Activated B cell treated with CpG ODN at 0.5 μM for 24 hours (primary cell): ENCODE measurements at regions not wholly inside any gene's neighbourhood (a gene's known extent, or its start where the extent isn't known, plus 50 kb on each side); places are given as distances from the start of the nearest gene placed in this dataset.

Source experiments
- ATAC-seq: fragments of 200-7000 bp; cut with Tn5 transposase; one replicate; pipeline ENCODE4 v1.10.0; 2021; ENCODE audit warnings: low read depth, mild to moderate bottlenecking, moderate library complexity
- CTCF ChIA-PET: fragments of 350-600 bp; sonication (Branson Sonifier 250); formaldehyde crosslinking; loops from one replicate; lab custom pipeline; 2021; ENCODE audit warnings: antibody characterized with exemption; lab: Charles Lee
- POLR2A ChIA-PET: fragments of 350-600 bp; sonication (Branson Sonifier 250); formaldehyde crosslinking; loops from one replicate; lab custom pipeline; 2021; ENCODE audit warnings: antibody characterized with exemption; lab: Charles Lee
- DNase-seq: peaks from one replicate; pipeline ENCODE4 v3.0.0; 2022
- H3K27ac Mint-ChIP-seq: one replicate; pipeline ENCODE4 v1.8.0; 2020; ENCODE audit warnings: mixed read lengths
- H3K27me3 Mint-ChIP-seq: one replicate; pipeline ENCODE4 v1.8.0; 2021; ENCODE audit warnings: mixed read lengths
- H3K36me3 Mint-ChIP-seq: one replicate; pipeline ENCODE4 v1.8.0; 2021; ENCODE audit warnings: low read depth, mixed read lengths
- H3K4me1 Mint-ChIP-seq: one replicate; pipeline ENCODE4 v1.8.0; 2021; ENCODE audit warnings: mixed read lengths
- H3K4me3 Mint-ChIP-seq: one replicate; pipeline ENCODE4 v1.8.0; 2020; ENCODE audit warnings: mild to moderate bottlenecking, mixed read lengths
- H3K9me3 Mint-ChIP-seq: one replicate; pipeline ENCODE4 v1.8.0; 2020; ENCODE audit warnings: mixed read lengths
- intact Hi-C: fragments of 100-400 bp; cut with micrococcal nuclease; formaldehyde crosslinking; loops from one replicate; pipeline ENCODE4 v1.15.1; 2024
- TF ChIP-seq, protein P1 (sequence below): fragments of 200-600 bp; IDR thresholded peaks from one replicate; pipeline ENCODE4 v1.8.0; 2022; ENCODE audit warnings: antibody characterized with exemption, mild to moderate bottlenecking

DNA sequence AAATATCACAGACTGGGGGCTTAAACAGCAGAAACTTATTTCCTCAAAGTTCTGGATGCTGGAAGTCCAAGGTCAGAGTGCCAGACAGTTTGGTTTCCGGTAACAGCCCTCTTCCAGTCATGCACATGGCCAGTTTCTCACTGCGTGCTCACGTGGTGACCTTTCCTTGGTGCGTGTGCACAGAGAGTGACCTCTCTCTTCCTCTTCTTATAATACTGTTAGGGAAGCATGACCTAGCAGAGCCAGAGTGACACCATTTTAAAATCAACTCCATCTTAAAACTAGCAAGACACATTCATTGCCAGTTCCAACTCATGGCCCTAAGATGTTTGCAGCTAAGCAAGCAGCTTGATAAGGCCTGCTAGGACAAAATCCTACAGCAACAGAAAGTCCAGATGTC, 221.5 kb upstream of the DAAM1 start:
- TF ChIP-seq, protein P1, sequence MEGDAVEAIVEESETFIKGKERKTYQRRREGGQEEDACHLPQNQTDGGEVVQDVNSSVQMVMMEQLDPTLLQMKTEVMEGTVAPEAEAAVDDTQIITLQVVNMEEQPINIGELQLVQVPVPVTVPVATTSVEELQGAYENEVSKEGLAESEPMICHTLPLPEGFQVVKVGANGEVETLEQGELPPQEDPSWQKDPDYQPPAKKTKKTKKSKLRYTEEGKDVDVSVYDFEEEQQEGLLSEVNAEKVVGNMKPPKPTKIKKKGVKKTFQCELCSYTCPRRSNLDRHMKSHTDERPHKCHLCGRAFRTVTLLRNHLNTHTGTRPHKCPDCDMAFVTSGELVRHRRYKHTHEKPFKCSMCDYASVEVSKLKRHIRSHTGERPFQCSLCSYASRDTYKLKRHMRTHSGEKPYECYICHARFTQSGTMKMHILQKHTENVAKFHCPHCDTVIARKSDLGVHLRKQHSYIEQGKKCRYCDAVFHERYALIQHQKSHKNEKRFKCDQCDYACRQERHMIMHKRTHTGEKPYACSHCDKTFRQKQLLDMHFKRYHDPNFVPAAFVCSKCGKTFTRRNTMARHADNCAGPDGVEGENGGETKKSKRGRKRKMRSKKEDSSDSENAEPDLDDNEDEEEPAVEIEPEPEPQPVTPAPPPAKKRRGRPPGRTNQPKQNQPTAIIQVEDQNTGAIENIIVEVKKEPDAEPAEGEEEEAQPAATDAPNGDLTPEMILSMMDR = no peak
- no peak overlapping the region for H3K4me3 Mint-ChIP-seq
- H3K9me3 Mint-ChIP-seq = no peaks in the 10 kb centered on the region
- no peaks in the 10 kb centered on the region for H3K4me1 Mint-ChIP-seq
- ChIA-PET CTCF (no interaction called here), POLR2A (no interaction called here)
- no peak for ATAC-seq
- no peak overlapping the region for H3K27ac Mint-ChIP-seq
- intact Hi-C loops = no loop called here
- no peak for DNase-seq
- no peaks in the 10 kb centered on the region for H3K27me3 Mint-ChIP-seq
- H3K36me3 Mint-ChIP-seq = no peaks in the 10 kb centered on the region

DNA sequence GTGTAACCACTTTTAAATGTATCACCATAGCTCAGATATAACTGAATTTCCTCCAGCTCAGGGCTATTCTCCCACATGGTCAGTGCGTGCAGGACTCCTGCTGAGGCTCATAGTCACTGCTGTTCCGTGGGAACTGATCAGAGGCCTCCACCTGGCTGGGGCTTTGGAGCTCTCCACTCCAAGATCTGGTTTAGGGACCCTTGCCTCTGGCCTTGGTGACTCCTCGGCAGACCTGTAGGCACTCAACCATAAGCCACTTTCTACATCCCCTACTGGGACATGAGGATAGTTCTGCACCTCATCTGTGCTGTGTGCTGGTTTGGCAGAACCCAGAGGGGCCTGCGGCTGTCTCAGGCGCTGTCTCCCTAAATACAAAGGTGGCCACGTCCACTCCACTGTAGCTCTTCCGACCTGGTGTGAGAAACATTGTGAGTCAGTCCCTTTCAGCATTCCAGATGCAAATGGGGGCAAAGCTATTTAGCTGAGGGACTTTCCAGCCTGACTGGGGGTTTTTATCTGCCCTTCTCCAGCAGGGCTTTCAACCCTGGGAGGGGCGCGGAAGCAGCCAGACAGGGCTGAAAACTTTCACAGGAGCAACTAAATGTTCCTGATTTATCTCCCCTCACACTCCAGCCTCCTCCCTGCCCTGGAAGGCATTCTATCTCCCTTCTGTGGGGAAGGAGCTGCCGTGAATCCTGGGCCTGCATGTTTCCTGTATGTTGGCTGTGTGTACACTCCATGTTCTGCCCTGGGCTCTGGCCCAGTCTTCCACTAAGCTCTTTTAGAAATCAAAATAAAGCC, 218.3 kb upstream of the DAAM1 start:
- ChIA-PET CTCF (no interaction called here), POLR2A (no interaction called here)
- TF ChIP-seq, protein P1 = no peak
- DNase-seq (no peak), ATAC-seq (no peak)
- intact Hi-C loops = no loop called here
- Mint-ChIP-seq H3K9me3 (no peaks in the 10 kb centered on the region), H3K27me3 (no peaks in the 10 kb centered on the region), H3K27ac (no peak overlapping the region), H3K4me3 (no peak overlapping the region), H3K36me3 (no peaks in the 10 kb centered on the region), H3K4me1 (no peaks in the 10 kb centered on the region)

DNA sequence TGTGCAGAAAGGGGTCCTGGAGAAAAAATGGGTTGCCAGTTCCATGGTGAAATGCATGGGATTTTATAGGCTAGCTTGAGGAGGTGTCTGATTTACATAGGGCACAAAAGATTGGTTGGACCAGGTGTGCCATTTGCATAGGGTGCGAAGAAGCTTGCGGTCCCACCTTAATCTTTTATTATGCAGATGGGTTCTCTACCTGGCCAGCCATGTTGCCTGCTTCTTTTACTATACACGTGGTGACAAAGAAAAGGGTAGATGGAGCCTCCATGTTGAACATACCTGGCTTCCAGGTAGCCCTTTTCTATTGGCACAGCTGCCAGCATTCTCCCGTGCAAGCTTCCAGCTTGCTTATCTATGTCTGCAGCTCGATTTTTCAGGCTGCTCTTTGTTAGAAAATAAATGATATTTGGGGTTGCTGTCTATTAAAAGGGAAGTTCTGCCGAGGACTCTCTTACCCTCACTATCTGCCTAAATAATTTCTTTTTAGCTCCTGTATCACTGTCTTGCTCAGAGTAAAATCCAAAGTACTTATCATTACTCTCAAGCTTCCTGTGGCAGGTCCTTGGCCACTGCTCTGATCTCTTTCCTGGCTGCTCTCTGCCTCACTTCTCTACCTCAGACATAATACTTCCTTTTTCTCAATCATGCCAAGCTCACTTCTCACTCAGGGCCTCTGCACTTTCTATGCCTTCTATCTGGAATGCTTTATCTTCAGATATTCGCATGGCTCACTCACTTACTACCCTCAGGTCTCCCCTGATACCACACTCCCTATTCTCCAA, 216.0 kb upstream of the DAAM1 start:
- Mint-ChIP-seq H3K4me1 (no peaks in the 10 kb centered on the region), H3K9me3 (no peaks in the 10 kb centered on the region), H3K4me3 (no peak overlapping the region), H3K27ac (no peak overlapping the region), H3K27me3 (no peaks in the 10 kb centered on the region), H3K36me3 (no peaks in the 10 kb centered on the region)
- DNase-seq (no peak), ATAC-seq (no peak)
- POLR2A ChIA-PET = no interaction called here
- intact Hi-C loops = no loop called here
- CTCF ChIA-PET = no interaction called here
- TF ChIP-seq, protein P1 = no peak

DNA sequence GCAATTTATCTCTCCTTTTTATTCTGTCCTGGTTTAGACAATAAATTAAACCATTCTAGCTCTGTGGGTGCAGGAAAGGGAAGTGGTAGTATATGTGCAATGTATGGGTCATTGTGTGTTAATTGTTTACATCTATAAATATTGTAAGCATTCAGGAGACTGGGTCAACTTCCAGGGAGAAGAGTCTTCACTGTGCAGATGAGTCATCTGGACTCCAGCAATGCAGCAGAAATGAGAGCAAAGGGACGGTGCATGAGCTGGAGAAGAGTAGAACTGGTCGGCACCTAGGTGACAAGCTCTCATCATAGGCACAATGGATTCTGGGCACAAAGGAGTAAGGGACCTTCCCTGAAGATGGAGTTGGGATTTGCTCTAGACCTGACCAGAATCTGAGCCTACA, 211.1 kb upstream of the DAAM1 start:
- Mint-ChIP-seq H3K27ac (no peak overlapping the region), H3K4me1 (no peaks in the 10 kb centered on the region), H3K27me3 (no peaks in the 10 kb centered on the region), H3K4me3 (no peak overlapping the region), H3K9me3 (no peaks in the 10 kb centered on the region), H3K36me3 (no peaks in the 10 kb centered on the region)
- POLR2A ChIA-PET = no interaction called here
- CTCF ChIA-PET = no interaction called here
- TF ChIP-seq, protein P1 = no peak
- intact Hi-C loops = no loop called here
- no peak for DNase-seq
- ATAC-seq = no peak

DNA sequence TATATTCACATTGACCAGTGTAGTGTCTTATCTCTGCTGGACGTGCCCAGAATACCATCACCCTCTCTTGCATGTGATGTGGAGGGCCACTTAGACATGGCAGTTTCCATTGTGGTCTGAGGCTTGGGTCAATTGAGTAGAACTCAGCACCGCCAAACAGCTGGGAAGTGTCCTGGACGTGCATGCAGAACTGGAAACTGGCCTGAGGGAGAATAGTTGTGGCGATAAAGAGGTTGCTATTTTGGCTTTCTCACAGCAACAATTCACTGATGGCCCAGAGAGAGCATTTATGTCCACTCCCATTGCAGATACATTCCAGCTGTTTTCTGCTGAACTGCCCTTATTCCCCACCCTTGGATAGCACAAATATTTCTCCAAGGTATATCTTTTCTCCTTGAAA, 210.1 kb upstream of the DAAM1 start:
- no peaks in the 10 kb centered on the region for H3K4me1 Mint-ChIP-seq
- no peaks in the 10 kb centered on the region for H3K9me3 Mint-ChIP-seq
- no peaks in the 10 kb centered on the region for H3K36me3 Mint-ChIP-seq
- DNase-seq (no peak), ATAC-seq (no peak)
- POLR2A ChIA-PET = no interaction called here
- no peak overlapping the region for H3K4me3 Mint-ChIP-seq
- H3K27me3 Mint-ChIP-seq = no peaks in the 10 kb centered on the region
- TF ChIP-seq, protein P1 = no peak
- intact Hi-C loops = no loop called here
- no peak overlapping the region for H3K27ac Mint-ChIP-seq
- CTCF ChIA-PET = no interaction called here
